LNCaP clone FGC (cell line): ENCODE measurements at regions not wholly inside any gene's neighbourhood (a gene's known extent, or its start where the extent isn't known, plus 50 kb on each side); places are given as distances from the start of the nearest gene placed in this dataset.
A peak's percentile ranks its signal among the peaks of the same experiment; 100 is the strongest.

Experiments
- DNase-seq: peaks from one replicate; pipeline ENCODE4 v3.0.0-alpha.2; 2011; ENCODE audit warnings: low read depth
- H3K4me3 ChIP-seq: 2 replicates; pipeline ENCODE4 v1.5.1; 2011; ENCODE audit warnings: mild to moderate bottlenecking, low read depth, low read length, control low read depth
- CTCF ChIP-seq: IDR thresholded peaks from 2 replicates; pipeline ENCODE4 v1.5.1; 2012; ENCODE audit warnings: mild to moderate bottlenecking; ENCODE audit not compliant: control insufficient read depth, insufficient read depth; ENCODE audit errors: extremely low read depth

GRCh38 chrX:131801911-131802310, 221.2 kb upstream of the STK26 start:
- TF ChIP-seq CTCF = no peak
- DNase-seq = no peak
- no peak overlapping the region for H3K4me3 ChIP-seq

GRCh38 chrX:131802836-131803626, 220.1 kb upstream of the STK26 start:
- DNase-seq = no peak
- peak; percentile 34; the same call in 1 of the 2 replicates for TF ChIP-seq CTCF

GRCh38 chrX:131812847-131813825, 210.0 kb upstream of the STK26 start:
- no peak for TF ChIP-seq CTCF
- no peak for DNase-seq
- H3K4me3 ChIP-seq = no peak overlapping the region

More at GRCh38 chrX:131802836-131803626, 220.1 kb upstream of the STK26 start:
- no peak overlapping the region for H3K4me3 ChIP-seq

- no peak overlapping the region for H3K4me3 ChIP-seq
- peak; percentile 39 for TF ChIP-seq CTCF
- no peak for DNase-seq
Measured at GRCh38 chrX:131816551-131817136, 206.5 kb upstream of the STK26 start.

- DNase-seq = no peak
- no peak overlapping the region for H3K4me3 ChIP-seq
- TF ChIP-seq CTCF = no peak
Measured at GRCh38 chrX:131818297-131818936, 204.7 kb upstream of the STK26 start.

GRCh38 chrX:131821945-131822622, 201.0 kb upstream of the STK26 start:
- no peak for TF ChIP-seq CTCF
- no peak for DNase-seq
- H3K4me3 ChIP-seq = no peak overlapping the region
